ENCODE measurements at regions not wholly inside any gene's neighbourhood (a gene's known extent, or its start where the extent isn't known, plus 50 kb on each side); places are given as distances from the start of the nearest gene placed in this dataset.

DNA sequence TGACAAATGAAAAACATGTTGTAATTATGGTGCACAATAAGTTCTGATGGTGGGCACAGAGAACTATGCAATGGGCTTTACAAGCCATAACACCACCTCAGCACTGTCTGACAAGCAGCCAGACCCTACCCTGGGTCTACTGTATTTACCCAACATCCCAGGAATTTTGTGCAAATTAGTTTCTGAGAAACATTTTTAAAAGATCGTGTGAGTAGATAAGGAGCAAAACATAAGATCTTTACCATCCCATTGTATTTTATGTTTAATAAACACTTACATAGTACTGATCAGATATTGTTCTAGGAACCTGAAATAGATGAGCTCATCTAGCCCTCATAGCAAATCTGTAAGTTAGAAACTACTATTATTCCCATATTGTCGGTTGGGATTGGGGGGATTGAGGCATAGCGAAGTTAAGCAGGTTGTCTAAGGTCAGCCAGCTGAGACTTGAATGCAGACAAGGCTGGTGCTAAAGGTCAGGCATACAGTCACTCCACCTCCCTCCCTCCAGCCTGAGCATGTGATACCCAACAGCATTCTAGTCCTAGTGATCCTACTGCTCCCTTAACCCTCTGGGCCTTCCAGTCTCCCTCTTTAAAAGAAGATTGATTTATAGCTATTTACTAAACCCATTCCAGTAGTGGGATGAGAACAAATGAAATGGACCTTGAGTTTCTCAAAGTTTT is 67.4 kb upstream of the STAM2 start:
- Histone ChIP-seq H3K79me2 (ENCODE audit: control insufficient read depth, insufficient read depth, low read length) (no peaks in the 10 kb centered on the region), H3K27ac (ENCODE audit: insufficient read depth, low read depth, low read length) (no peak overlapping the region), H4K20me1 (replicated peaks; ENCODE audit: control insufficient read depth, extremely low read depth, insufficient read depth, low read length) (no peaks in the 10 kb centered on the region), H3K9ac (replicated peaks; ENCODE audit: extremely low read depth, insufficient read depth, low read length) (no peak overlapping the region), H3K4me3 (replicated peaks in 1 of 3; ENCODE audit: insufficient read depth in 1 of 3, low read depth in 1 of 3, low read length in 3 of 3) (no peak overlapping the region), H2AFZ (ENCODE audit: low read depth, low read length) (no peak overlapping the region), H3K9me3 (replicated peaks; ENCODE audit: control insufficient read depth, insufficient read depth, low read length) (peaks cover 6% of the 10 kb centered on the region), H3K9me1 (replicated peaks; ENCODE audit: control insufficient read depth, extremely low read depth, insufficient read depth, low read length) (no peaks in the 10 kb centered on the region), H3K36me3 (ENCODE audit: control insufficient read depth in 2 of 2, extremely low read depth in 1 of 2, insufficient read depth in 2 of 2, low read length in 2 of 2) (no peaks in the 10 kb centered on the region), H3K4me2 (ENCODE audit: insufficient read depth, low read length) (no peak overlapping the region), H3K4me1 (ENCODE audit: control insufficient read depth, extremely low read depth, insufficient read depth, low read length) (peaks cover 15% of the 10 kb centered on the region), H3K27me3 (ENCODE audit: control insufficient read depth in 2 of 2, insufficient read depth in 2 of 2, low read length in 2 of 2) (peaks cover 5 to 6% of the 10 kb centered on the region in 2 experiments)
- no peak for FAIRE-seq
- TF ChIP-seq, protein P1, sequence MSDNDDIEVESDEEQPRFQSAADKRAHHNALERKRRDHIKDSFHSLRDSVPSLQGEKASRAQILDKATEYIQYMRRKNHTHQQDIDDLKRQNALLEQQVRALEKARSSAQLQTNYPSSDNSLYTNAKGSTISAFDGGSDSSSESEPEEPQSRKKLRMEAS (IDR thresholded peaks at IDR 0.05; ENCODE audit: insufficient read depth, insufficient read length), result no peak
- no peak for TF ChIP-seq POLR2AphosphoS5 (IDR thresholded peaks at IDR 0.05; ENCODE audit: insufficient read depth, low read depth, low read length)
- no peak for TF ChIP-seq EZH2 (IDR thresholded peaks at IDR 0.05; ENCODE audit: borderline replicate concordance, low read depth, low read length, severe bottlenecking)
- peak; percentile 54 for TF ChIP-seq GATA2 (IDR thresholded peaks at IDR 0.05; ENCODE audit: insufficient read depth, insufficient read length, low read depth, low read length)
- intact Hi-C loops (cut with micrococcal nuclease), result no loop called here
- ChIA-PET POLR2A (no interaction called here), CTCF (interaction anchor here (1.1 to 1.5 kb wide), 2 partner anchors 21 to 93 kb away, joined by 3 read pairs; no protein-coding TSS in a partner anchor)
- no TSS peak for BruUV-seq (replicated peaks)
- dilution Hi-C loops (cut with MboI; ENCODE audit: extremely low pct_ligation_motif_present, low sequenced_read_pairs), result no loop called here
- DNase-seq (ENCODE audit: low read depth, low spot score), result no peak

DNA sequence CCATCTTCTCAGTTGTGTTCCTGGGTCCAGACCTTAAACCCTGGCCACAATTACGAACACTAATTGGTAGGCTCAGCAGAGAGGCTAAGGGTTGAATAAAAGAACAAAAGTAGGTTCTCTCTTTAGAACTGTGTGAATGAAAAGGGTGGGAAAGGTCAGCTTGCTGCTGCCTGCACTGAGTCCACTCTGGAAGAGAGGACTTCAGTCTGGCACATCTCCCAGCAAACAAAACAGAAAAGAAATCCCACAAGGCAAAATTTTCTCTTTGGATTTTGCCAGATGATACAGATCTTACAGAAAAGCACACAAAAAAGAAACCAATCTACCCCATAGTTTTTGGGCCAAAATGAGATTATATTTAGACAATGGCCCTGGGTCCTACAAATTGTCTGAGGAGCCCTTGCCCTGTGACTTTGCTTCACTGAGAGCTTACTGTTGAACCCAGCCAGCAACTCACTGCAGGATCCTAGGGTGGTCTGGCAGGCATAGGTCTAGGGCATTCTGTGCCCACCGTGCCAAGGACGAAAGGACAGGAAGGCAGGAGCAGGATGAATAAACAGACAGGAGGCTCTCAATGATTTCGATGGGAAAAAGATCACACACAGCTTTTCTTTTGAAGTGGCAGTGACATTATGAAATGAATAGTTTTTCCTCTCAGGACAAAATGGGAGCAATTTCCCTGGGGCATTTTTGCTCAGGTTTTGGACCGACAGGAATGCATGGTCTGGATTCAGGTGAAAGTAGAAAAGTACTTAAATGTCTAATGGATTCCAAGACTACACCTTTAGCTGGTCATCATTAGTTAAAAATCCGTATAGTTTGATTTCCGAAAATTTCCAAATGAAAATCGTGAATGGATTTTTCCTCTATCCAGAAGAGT is 68.4 kb upstream of the STAM2 start:
- no peak overlapping the region for H3K4me3 ChIP-seq (replicated peaks in 1 of 3; ENCODE audit: insufficient read depth in 1 of 3, low read depth in 1 of 3, low read length in 3 of 3)
- BruUV-seq (replicated peaks), result no TSS peak
- H2AFZ ChIP-seq (ENCODE audit: low read depth, low read length), result no peak overlapping the region
- ChIA-PET CTCF (interaction anchor here (0.5 to 1.1 kb wide), 2 partner anchors 39 to 92 kb away, joined by 3 read pairs; no protein-coding TSS in a partner anchor), POLR2A (no interaction called here)
- H3K4me2 ChIP-seq (ENCODE audit: insufficient read depth, low read length), result no peak overlapping the region
- no peaks in the 10 kb centered on the region for H3K9me1 ChIP-seq (replicated peaks; ENCODE audit: control insufficient read depth, extremely low read depth, insufficient read depth, low read length)
- intact Hi-C loops (cut with micrococcal nuclease), result no loop called here
- no peaks in the 10 kb centered on the region for H4K20me1 ChIP-seq (replicated peaks; ENCODE audit: control insufficient read depth, extremely low read depth, insufficient read depth, low read length)
- H3K9ac ChIP-seq (replicated peaks; ENCODE audit: extremely low read depth, insufficient read depth, low read length), result no peak overlapping the region
- H3K9me3 ChIP-seq (replicated peaks; ENCODE audit: control insufficient read depth, insufficient read depth, low read length), result peaks cover 6% of the 10 kb centered on the region
- H3K79me2 ChIP-seq (ENCODE audit: control insufficient read depth, insufficient read depth, low read length), result no peaks in the 10 kb centered on the region
- no peaks in the 10 kb centered on the region for H3K36me3 ChIP-seq (ENCODE audit: control insufficient read depth in 2 of 2, extremely low read depth in 1 of 2, insufficient read depth in 2 of 2, low read length in 2 of 2)
- FAIRE-seq (no peak), DNase-seq (ENCODE audit: low read depth, low spot score) (peak; percentile 6)
- peaks cover 15% of the 10 kb centered on the region for H3K4me1 ChIP-seq (ENCODE audit: control insufficient read depth, extremely low read depth, insufficient read depth, low read length)
- peaks cover 7 to 9% of the 10 kb centered on the region in 2 experiments for H3K27me3 ChIP-seq (ENCODE audit: control insufficient read depth in 2 of 2, insufficient read depth in 2 of 2, low read length in 2 of 2)
- TF ChIP-seq GATA2 (IDR thresholded peaks at IDR 0.05; ENCODE audit: insufficient read depth, insufficient read length, low read depth, low read length), result no peak
- TF ChIP-seq JUN (IDR thresholded peaks at IDR 0.05; ENCODE audit: borderline replicate concordance, insufficient read depth, insufficient read length, low read depth), result no peak
- no peak for TF ChIP-seq POLR2AphosphoS5 (IDR thresholded peaks at IDR 0.05; ENCODE audit: insufficient read depth, low read depth, low read length)
- no peak for TF ChIP-seq MYC (IDR thresholded peaks at IDR 0.05; ENCODE audit: low read depth, low read length)
- no peak for TF ChIP-seq EZH2 (IDR thresholded peaks at IDR 0.05; ENCODE audit: borderline replicate concordance, low read depth, low read length, severe bottlenecking)
- TF ChIP-seq, protein P2, sequence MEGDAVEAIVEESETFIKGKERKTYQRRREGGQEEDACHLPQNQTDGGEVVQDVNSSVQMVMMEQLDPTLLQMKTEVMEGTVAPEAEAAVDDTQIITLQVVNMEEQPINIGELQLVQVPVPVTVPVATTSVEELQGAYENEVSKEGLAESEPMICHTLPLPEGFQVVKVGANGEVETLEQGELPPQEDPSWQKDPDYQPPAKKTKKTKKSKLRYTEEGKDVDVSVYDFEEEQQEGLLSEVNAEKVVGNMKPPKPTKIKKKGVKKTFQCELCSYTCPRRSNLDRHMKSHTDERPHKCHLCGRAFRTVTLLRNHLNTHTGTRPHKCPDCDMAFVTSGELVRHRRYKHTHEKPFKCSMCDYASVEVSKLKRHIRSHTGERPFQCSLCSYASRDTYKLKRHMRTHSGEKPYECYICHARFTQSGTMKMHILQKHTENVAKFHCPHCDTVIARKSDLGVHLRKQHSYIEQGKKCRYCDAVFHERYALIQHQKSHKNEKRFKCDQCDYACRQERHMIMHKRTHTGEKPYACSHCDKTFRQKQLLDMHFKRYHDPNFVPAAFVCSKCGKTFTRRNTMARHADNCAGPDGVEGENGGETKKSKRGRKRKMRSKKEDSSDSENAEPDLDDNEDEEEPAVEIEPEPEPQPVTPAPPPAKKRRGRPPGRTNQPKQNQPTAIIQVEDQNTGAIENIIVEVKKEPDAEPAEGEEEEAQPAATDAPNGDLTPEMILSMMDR (IDR thresholded peaks at IDR 0.05; ENCODE audit: extremely low read depth in 1 of 2, insufficient read depth in 1 of 2, low read depth in 1 of 2, low read length in 2 of 2), result no peak
- TF ChIP-seq, protein P1 (IDR thresholded peaks at IDR 0.05; ENCODE audit: insufficient read depth, insufficient read length), result no peak
- TF ChIP-seq FOS (IDR thresholded peaks at IDR 0.05; ENCODE audit: borderline replicate concordance, insufficient read depth, low read length), result no peak
- TF ChIP-seq POLR2A (IDR thresholded peaks at IDR 0.05; ENCODE audit: low read depth, low read length), result no peak
- dilution Hi-C loops (cut with MboI; ENCODE audit: extremely low pct_ligation_motif_present, low sequenced_read_pairs), result no loop called here
- H3K27ac ChIP-seq (ENCODE audit: insufficient read depth, low read depth, low read length), result no peak overlapping the region
